Uterus (tissue), 3 donors: ENCODE measurements at regions not wholly inside any gene's neighbourhood (a gene's known extent, or its start where the extent isn't known, plus 50 kb on each side); places are given as distances from the start of the nearest gene placed in this dataset.

Experiments used
- DNase-seq, 2 donors: peaks; one replicate each; pipeline ENCODE4 v3.0.0-alpha.2; 2019 to 2020
- H3K27ac ChIP-seq, 2 donors: fragments of 200-600 bp; sonication (generic); 1 replicate in 1 of 2; 2 replicates in 1 of 2; pipeline ENCODE4 v1.5.1; 2016 to 2018
- H3K27me3 ChIP-seq, 2 donors: fragments of 200-600 bp; sonication (generic); one replicate each; pipeline ENCODE4 v1.5.1; 2018 to 2019; ENCODE audit warnings: control low read depth in 1 of 2
- H3K36me3 ChIP-seq, 2 donors: fragments of 200-600 bp; sonication (generic); one replicate each; pipeline ENCODE4 v1.5.1; 2019; ENCODE audit warnings: control low read depth in 1 of 2
- H3K4me1 ChIP-seq, 2 donors: fragments of 200-600 bp; sonication (generic); one replicate each; pipeline ENCODE4 v1.5.1; 2018 to 2019; ENCODE audit warnings: control low read depth in 1 of 2
- H3K4me3 ChIP-seq, 2 donors: fragments of 200-600 bp; sonication (generic); 1 replicate in 1 of 2; 2 replicates in 1 of 2; pipeline ENCODE4 v1.5.1; 2018 to 2019; ENCODE audit warnings: mild to moderate bottlenecking in 1 of 2
- H3K9me3 ChIP-seq, 2 donors: fragments of 200-600 bp; sonication (generic); one replicate each; pipeline ENCODE4 v1.5.1; 2019; ENCODE audit warnings: control low read depth in 1 of 2
- CTCF ChIP-seq, 4 experiments: fragments of 200-600 bp in 2 of 4; fragments of 450-650 bp in 2 of 4; sonication (generic) in 2 of 4; IDR thresholded peaks; one replicate each; pipeline ENCODE4 v1.5.1; 2016 to 2019; ENCODE audit warnings: antibody characterized with exemption in 4 of 4, mild to moderate bottlenecking in 2 of 4, moderate library complexity in 1 of 4
- POLR2A ChIP-seq, 2 donors: fragments of 450-650 bp; IDR thresholded peaks; one replicate each; pipeline ENCODE4 v1.6.1; 2016; ENCODE audit warnings: antibody characterized with exemption in 2 of 2, mild to moderate bottlenecking in 1 of 2, moderate library complexity in 1 of 2
- intact Hi-C: fragments of 100-400 bp; cut with DNase I; formaldehyde crosslinking; loops from one replicate; pipeline ENCODE4 v1.15.1; 2023; ENCODE audit warnings: low total_unique reads
- donor health status: DM: yes; HTN: yes; CAD: no.

- peak overlapping the region; percentile 8 to 15 for H3K27ac ChIP-seq
- H3K4me3 ChIP-seq, result no peak overlapping the region
- no peaks in the 10 kb centered on the region for H3K4me1 ChIP-seq
- intact Hi-C loops, result no loop called here
- no peak for DNase-seq
- H3K27me3 ChIP-seq, result no peaks in the 10 kb centered on the region
- H3K36me3 ChIP-seq, result no peaks in the 10 kb centered on the region
- H3K9me3 ChIP-seq, result no peaks in the 10 kb centered on the region
- TF ChIP-seq POLR2A (IDR thresholded peaks at IDR 0.05) (no peak), CTCF (IDR thresholded peaks at IDR 0.05) (no peak)
Measured at GRCh38 chr5:86909418-86910295, 291.9 kb downstream of the COX7C start.

- no peak overlapping the region for H3K4me3 ChIP-seq
- intact Hi-C loops, result no loop called here
- H3K27ac ChIP-seq, result no peak overlapping the region
- no peaks in the 10 kb centered on the region for H3K27me3 ChIP-seq
- H3K36me3 ChIP-seq, result no peaks in the 10 kb centered on the region
- H3K4me1 ChIP-seq, result no peaks in the 10 kb centered on the region
- no peak for DNase-seq
- no peaks in the 10 kb centered on the region for H3K9me3 ChIP-seq
- TF ChIP-seq CTCF (IDR thresholded peaks at IDR 0.05) (no peak), POLR2A (IDR thresholded peaks at IDR 0.05) (no peak)
Measured at GRCh38 chr5:86917117-86917579, 299.4 kb downstream of the COX7C start.

- DNase-seq, result no peak
- Histone ChIP-seq H3K4me1 (no peaks in the 10 kb centered on the region), H3K9me3 (no peaks in the 10 kb centered on the region), H3K27me3 (no peaks in the 10 kb centered on the region), H3K36me3 (no peaks in the 10 kb centered on the region), H3K4me3 (no peak overlapping the region), H3K27ac (no peak overlapping the region)
- intact Hi-C loops, result no loop called here
- TF ChIP-seq POLR2A (IDR thresholded peaks at IDR 0.05), result no peak
- TF ChIP-seq CTCF (IDR thresholded peaks at IDR 0.05), result no peak
Measured at GRCh38 chr5:86918246-86918645, 300.5 kb downstream of the COX7C start.

- TF ChIP-seq CTCF (IDR thresholded peaks at IDR 0.05), result no peak
- no peak for TF ChIP-seq POLR2A (IDR thresholded peaks at IDR 0.05)
- H3K36me3 ChIP-seq, result no peaks in the 10 kb centered on the region
- no peak for DNase-seq
- intact Hi-C loops, result no loop called here
- H3K4me3 ChIP-seq, result no peak overlapping the region
- H3K27me3 ChIP-seq, result no peaks in the 10 kb centered on the region
- H3K27ac ChIP-seq, result no peak overlapping the region
- H3K9me3 ChIP-seq, result no peaks in the 10 kb centered on the region
- no peaks in the 10 kb centered on the region for H3K4me1 ChIP-seq
Measured at GRCh38 chr5:86926033-86926432, 308.3 kb downstream of the COX7C start.

GRCh38 chr5:86929123-86929766 is 311.5 kb downstream of the COX7C start:
- no peak for DNase-seq
- TF ChIP-seq POLR2A (IDR thresholded peaks at IDR 0.05) (no peak), CTCF (IDR thresholded peaks at IDR 0.05) (no peak)
- intact Hi-C loops, result no loop called here
- H3K9me3 ChIP-seq, result no peaks in the 10 kb centered on the region
- H3K27ac ChIP-seq, result no peak overlapping the region
- no peak overlapping the region for H3K4me3 ChIP-seq
- no peaks in the 10 kb centered on the region for H3K36me3 ChIP-seq
- no peaks in the 10 kb centered on the region for H3K27me3 ChIP-seq
- H3K4me1 ChIP-seq, result no peaks in the 10 kb centered on the region
